Aorta (tissue), 5 donors: ENCODE measurements at regions not wholly inside any gene's neighbourhood (a gene's known extent, or its start where the extent isn't known, plus 50 kb on each side); places are given as distances from the start of the nearest gene placed in this dataset.
A peak's percentile ranks its signal among the peaks of the same experiment; 100 is the strongest.

Experiments
- ATAC-seq: fragments of 200-7000 bp; cut with Tn5 transposase; one replicate; pipeline ENCODE4 v1.9.1; 2022; ENCODE audit warnings: moderate library complexity; ENCODE audit not compliant: low FRiP score
- DNase-seq, 2 donors: peaks; one replicate each; pipeline ENCODE4 v3.0.0-alpha.2; 2020
- H3K27ac ChIP-seq, 2 donors: one replicate each; pipeline ENCODE4 v1.5.1; 2013; ENCODE audit warnings: low read length in 2 of 2, mild to moderate bottlenecking in 2 of 2, moderate library complexity in 2 of 2, control low read depth in 1 of 2, inconsistent platforms in 1 of 2, low read depth in 1 of 2
- H3K27me3 ChIP-seq, 2 donors: one replicate each; pipeline ENCODE4 v1.6.1; 2013; ENCODE audit warnings: control low read depth in 1 of 2, low read length in 1 of 2, mild to moderate bottlenecking in 1 of 2, moderate library complexity in 1 of 2; ENCODE audit not compliant: insufficient read depth in 2 of 2, control insufficient read depth in 1 of 2
- H3K36me3 ChIP-seq, 2 donors: one replicate each; pipeline ENCODE4 v1.6.1; 2013; ENCODE audit warnings: control low read depth in 1 of 2, low read length in 1 of 2, mild to moderate bottlenecking in 1 of 2; ENCODE audit not compliant: insufficient read depth in 2 of 2, control insufficient read depth in 1 of 2
- H3K4me1 ChIP-seq, 2 donors: one replicate each; pipeline ENCODE4 v1.6.1; 2013; ENCODE audit warnings: low read length in 2 of 2, control low read depth in 1 of 2, mild to moderate bottlenecking in 1 of 2, moderate library complexity in 1 of 2; ENCODE audit not compliant: insufficient read depth in 2 of 2, control insufficient read depth in 1 of 2
- H3K4me3 ChIP-seq, 2 donors: one replicate each; pipeline ENCODE4 v1.5.1; 2013; ENCODE audit warnings: low read length in 2 of 2, control low read depth in 1 of 2, mild to moderate bottlenecking in 1 of 2
- H3K9me3 ChIP-seq: one replicate; pipeline ENCODE4 v1.6.1; 2013; ENCODE audit warnings: mild to moderate bottlenecking, low read length; ENCODE audit not compliant: control insufficient read depth
- WGBS, 2 donors: extraction: QIAGEN DNeasy Blood & Tissue Kit; methylation state at CpG; one replicate each; pipeline ENCODE4 v1.1.7; 2013; 5-methylcytosine and 5-hydroxymethylcytosine counted together
- intact Hi-C, 2 donors: fragments of 100-400 bp; cut with DNase I; formaldehyde crosslinking; loops; one replicate each; pipeline versions ENCODE4 v1.14.2 to v1.15.0; 2022
- donor health status: healthy with polysubstance abuse.
- donor health status: Bipolar disorder and iron deficiency.
- donor health status: DM: no; HTN: no; CAD: no.
- donor health status: DM: no; HTN: no; CAD: no.
- donor health status: DM: yes; HTN: yes; CAD: no.

DNA sequence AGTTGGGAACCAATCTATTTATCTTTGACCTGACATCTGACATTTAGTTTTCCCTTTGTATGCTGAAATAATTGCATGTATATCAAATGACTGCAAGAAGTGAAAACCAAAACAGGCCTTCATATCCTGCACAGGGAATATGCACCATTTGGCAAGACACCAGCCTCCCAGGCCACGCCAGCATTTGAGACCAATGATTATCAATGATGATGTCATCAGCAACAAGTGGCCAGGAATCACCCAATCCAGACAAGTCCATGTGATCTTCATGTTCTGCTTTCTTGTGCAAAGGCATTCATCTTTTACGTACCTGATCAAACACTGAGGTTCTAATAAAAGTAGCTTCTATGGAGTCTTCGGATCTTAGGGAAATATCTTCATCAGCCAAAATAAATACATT lies 107.4 kb upstream of the TENT5A start:
- H3K4me3 ChIP-seq, result no peak overlapping the region
- intact Hi-C loops, result loop anchor here in 1 of 2 donors (5.0 kb wide), 2 partner anchors 37 to 108 kb away; partner anchors contain the start of gene TENT5A
- H3K4me1 ChIP-seq, result peaks cover 8 to 22% of the 10 kb centered on the region in 2 donors
- peak overlapping the region in 1 of 2 donors; percentile 37 for H3K27ac ChIP-seq
- WGBS, 2 donors, result 5 to 6% methylated on average over 3 of the region's 3 CpGs
- peak; percentile 70 to 83 for DNase-seq
- no peaks in the 10 kb centered on the region for H3K27me3 ChIP-seq
- no peaks in the 10 kb centered on the region for H3K9me3 ChIP-seq
- no peaks in the 10 kb centered on the region for H3K36me3 ChIP-seq
- ATAC-seq, result peak; percentile 73

- Histone ChIP-seq H3K36me3 (no peaks in the 10 kb centered on the region), H3K4me1 (peaks cover 8 to 19% of the 10 kb centered on the region in 2 donors), H3K27ac (peak overlapping the region in 1 of 2 donors; percentile 57), H3K4me3 (no peak overlapping the region), H3K9me3 (no peaks in the 10 kb centered on the region), H3K27me3 (no peaks in the 10 kb centered on the region)
- intact Hi-C loops, result loop anchor here in 1 of 2 donors (5.0 kb wide), 1 partner anchor 106 kb away; the partner anchor contains the start of gene TENT5A
- ATAC-seq (no peak), DNase-seq (no peak)
Measured at GRCh38 chr6:81857812-81858211, 105.3 kb upstream of the TENT5A start.

DNA sequence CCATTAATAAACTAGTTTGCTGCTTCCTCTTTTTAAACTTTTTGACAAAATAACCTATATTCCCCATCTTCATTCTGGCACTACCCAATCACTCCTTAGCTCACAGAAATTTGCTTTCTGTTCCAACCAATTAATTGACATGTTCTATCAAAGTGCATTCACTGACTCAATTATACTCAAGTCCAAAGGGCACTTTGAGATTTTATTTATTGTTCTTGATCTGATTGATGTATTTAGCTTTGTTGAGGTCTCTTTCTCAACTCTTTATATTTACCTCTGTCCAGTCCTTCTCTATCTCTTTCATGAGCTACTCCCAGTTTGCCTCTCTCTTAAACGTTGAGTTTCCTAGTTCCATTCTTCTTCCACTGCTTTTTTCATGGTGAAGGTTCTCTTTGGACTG lies 104.4 kb upstream of the TENT5A start:
- 63 to 84% methylated on average over 1 of the region's 1 CpG for WGBS, 2 donors
- Histone ChIP-seq H3K27ac (no peak overlapping the region), H3K36me3 (no peaks in the 10 kb centered on the region), H3K9me3 (no peaks in the 10 kb centered on the region), H3K27me3 (no peaks in the 10 kb centered on the region), H3K4me3 (no peak overlapping the region), H3K4me1 (peaks cover 6 to 17% of the 10 kb centered on the region in 2 donors)
- DNase-seq, result no peak
- intact Hi-C loops, result loop anchor here in 1 of 2 donors (5.0 kb wide), 1 partner anchor 105 kb away; the partner anchor contains the start of gene TENT5A
- no peak for ATAC-seq

DNA sequence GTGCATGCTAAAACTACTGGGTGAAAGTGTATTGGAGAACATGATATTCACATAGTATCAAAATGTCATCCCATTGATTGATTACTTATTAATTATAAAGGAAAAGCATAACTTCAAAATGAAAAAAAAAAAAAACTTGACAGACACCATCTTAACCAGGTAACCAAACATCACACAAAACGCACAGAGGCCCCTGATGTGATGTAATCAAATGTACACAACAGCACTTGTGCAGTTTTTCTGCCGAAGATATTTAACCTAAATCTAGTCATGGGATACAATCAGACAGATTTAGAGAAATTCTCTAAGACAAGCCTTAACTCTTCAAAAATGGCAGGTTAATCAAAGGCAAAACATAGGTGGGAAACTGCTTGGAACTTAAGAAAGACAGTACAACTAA lies 102.0 kb upstream of the TENT5A start:
- Histone ChIP-seq H3K4me3 (no peak overlapping the region), H3K4me1 (peaks cover 4 to 11% of the 10 kb centered on the region in 2 donors), H3K27ac (no peak overlapping the region), H3K36me3 (peaks cover 0 to 1% of the 10 kb centered on the region in 2 donors), H3K27me3 (no peaks in the 10 kb centered on the region), H3K9me3 (no peaks in the 10 kb centered on the region)
- DNase-seq, result no peak
- ATAC-seq, result no peak
- WGBS, 2 donors, result 96 to 100% methylated on average over 2 of the region's 2 CpGs
- intact Hi-C loops, result no loop called here

DNA sequence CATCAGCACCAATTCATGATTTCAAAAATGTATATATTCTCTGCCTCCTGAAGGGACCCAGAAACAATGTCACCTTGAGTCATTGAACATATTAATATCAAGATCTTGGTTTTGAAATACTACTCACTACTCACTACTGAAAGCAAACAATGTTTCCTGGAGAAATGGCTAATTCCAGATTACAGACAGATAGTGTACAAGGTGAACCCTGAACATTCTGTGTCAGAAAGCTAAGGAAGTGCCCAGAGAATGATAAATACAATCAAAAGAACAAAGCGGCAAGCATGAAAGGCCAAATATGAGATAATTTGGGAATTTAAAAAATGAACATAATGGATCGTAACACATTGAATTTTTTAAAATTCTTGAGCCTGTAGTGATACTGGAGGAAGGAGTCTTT lies 101.5 kb upstream of the TENT5A start:
- Histone ChIP-seq H3K9me3 (no peaks in the 10 kb centered on the region), H3K4me1 (peaks cover 2 to 9% of the 10 kb centered on the region in 2 donors), H3K4me3 (no peak overlapping the region), H3K27ac (no peak overlapping the region), H3K36me3 (peaks cover 0 to 1% of the 10 kb centered on the region in 2 donors), H3K27me3 (no peaks in the 10 kb centered on the region)
- intact Hi-C loops, result no loop called here
- DNase-seq (no peak), ATAC-seq (no peak)
- 78 to 81% methylated on average over 2 of the region's 2 CpGs for WGBS, 2 donors

GRCh38 chr6:81849248-81849647 lies 96.8 kb upstream of the TENT5A start:
- WGBS, 2 donors, result 83 to 87% methylated on average over 4 of the region's 4 CpGs
- Histone ChIP-seq H3K4me1 (peaks cover 5 to 8% of the 10 kb centered on the region in 2 donors), H3K27ac (no peak overlapping the region), H3K36me3 (peaks cover 0 to 1% of the 10 kb centered on the region in 2 donors), H3K4me3 (no peak overlapping the region), H3K9me3 (no peaks in the 10 kb centered on the region), H3K27me3 (no peaks in the 10 kb centered on the region)
- DNase-seq, result no peak
- intact Hi-C loops, result loop anchor here in 1 of 2 donors (10.0 kb wide), 2 partner anchors 56 to 166 kb away; no protein-coding TSS in a partner anchor
- ATAC-seq, result no peak

DNA sequence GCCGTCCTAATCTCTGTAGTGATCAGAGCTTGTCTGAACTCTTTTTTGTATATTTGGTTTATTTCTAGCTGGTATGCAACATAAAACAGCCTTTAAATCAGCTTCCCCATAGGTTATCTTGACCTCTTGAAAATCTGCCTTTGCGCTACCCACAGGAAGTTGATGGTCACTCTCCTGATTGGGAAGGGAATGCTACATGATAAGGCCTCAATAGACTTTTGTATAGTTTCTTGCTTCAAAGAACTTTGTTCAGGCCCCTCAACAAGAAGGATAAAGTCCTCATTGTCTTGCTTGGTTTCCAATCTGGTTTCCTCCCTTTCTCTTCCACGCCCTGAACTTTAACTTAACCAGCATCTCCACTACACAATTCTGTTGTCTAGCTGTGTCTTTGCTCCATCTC lies 95.4 kb upstream of the TENT5A start:
- intact Hi-C loops, result loop anchor here in 1 of 2 donors (10.0 kb wide), 2 partner anchors 57 to 167 kb away; no protein-coding TSS in a partner anchor
- Histone ChIP-seq H3K27ac (no peak overlapping the region), H3K27me3 (no peaks in the 10 kb centered on the region), H3K4me1 (peaks cover 7 to 8% of the 10 kb centered on the region in 2 donors), H3K36me3 (peaks cover 0 to 1% of the 10 kb centered on the region in 2 donors), H3K9me3 (no peaks in the 10 kb centered on the region), H3K4me3 (no peak overlapping the region)
- ATAC-seq (no peak), DNase-seq (no peak)
- WGBS, 2 donors, result 96 to 98% methylated on average over 3 of the region's 3 CpGs

DNA sequence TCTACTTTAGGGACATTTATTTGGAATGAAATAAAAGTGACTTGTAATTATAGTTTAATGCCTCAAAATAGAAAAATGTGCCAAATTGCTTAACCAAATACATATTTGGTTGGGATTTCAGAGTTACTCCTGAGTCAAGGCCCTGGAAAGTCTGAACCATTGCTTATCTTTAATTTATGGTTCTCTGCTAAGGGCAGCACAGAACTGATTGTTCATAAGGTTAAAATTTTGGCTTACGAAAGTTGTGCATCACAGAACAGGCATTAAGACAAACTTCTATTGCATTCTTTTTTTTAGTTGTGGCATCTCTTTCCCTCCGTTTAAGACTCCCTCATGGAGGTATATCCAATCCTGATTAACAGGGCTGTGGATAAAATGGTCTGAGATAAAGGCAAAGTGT lies 92.2 kb upstream of the TENT5A start:
- Histone ChIP-seq H3K36me3 (no peaks in the 10 kb centered on the region), H3K9me3 (no peaks in the 10 kb centered on the region), H3K27me3 (no peaks in the 10 kb centered on the region), H3K4me1 (peaks cover 7 to 8% of the 10 kb centered on the region in 2 donors), H3K27ac (no peak overlapping the region), H3K4me3 (no peak overlapping the region)
- intact Hi-C loops, result loop anchor here in 1 of 2 donors (10.0 kb wide), 2 partner anchors 60 to 170 kb away; no protein-coding TSS in a partner anchor
- DNase-seq, result no peak
- ATAC-seq, result peak; percentile 75
- WGBS, 2 donors, result 12 to 20% methylated on average over 2 of the region's 2 CpGs

DNA sequence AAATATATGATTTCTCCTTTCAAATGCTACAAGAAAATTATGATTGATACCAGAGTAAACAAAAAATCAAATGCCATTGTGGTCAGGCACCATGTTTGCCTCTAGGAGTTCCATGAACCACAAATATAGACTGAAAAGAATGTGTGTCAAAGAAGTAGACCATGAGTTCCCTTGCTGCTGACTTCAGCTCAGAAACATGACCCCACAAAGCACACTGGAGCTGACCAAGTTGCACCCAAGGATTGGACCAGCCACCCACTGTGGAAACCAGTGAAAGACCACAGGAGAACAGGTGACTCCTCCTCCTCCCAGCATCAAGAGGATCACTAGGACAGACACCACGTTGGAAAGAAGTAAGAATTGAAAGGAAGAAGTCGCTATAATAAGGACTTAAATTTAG lies 90.8 kb upstream of the TENT5A start:
- H3K4me3 ChIP-seq, result no peak overlapping the region
- H3K9me3 ChIP-seq, result no peaks in the 10 kb centered on the region
- no peaks in the 10 kb centered on the region for H3K36me3 ChIP-seq
- intact Hi-C loops, result loop anchor here in 1 of 2 donors (10.0 kb wide), 2 partner anchors 61 to 171 kb away; no protein-coding TSS in a partner anchor
- peaks cover 7 to 8% of the 10 kb centered on the region in 2 donors for H3K4me1 ChIP-seq
- ATAC-seq (no peak), DNase-seq (no peak)
- H3K27me3 ChIP-seq, result no peaks in the 10 kb centered on the region
- peak overlapping the region in 1 of 2 donors; percentile 80 for H3K27ac ChIP-seq
- 29 to 34% methylated on average over 2 of the region's 2 CpGs for WGBS, 2 donors
